Caco-2 (cell line): ENCODE measurements at regions not wholly inside any gene's neighbourhood (a gene's known extent, or its start where the extent isn't known, plus 50 kb on each side); places are given as distances from the start of the nearest gene placed in this dataset.

Experiments
- BruUV-seq: library from RNA; stranded (reverse); fragments of 400-500 nt; replicated peaks from 2 replicates; lab custom pipeline; 2021; lab: Mats Ljungman, UMichigan
- CTCF ChIA-PET: fragments of 300-600 bp; sonication (Branson Sonifier 250); formaldehyde crosslinking; loops from one replicate; lab custom pipeline; 2022; ENCODE audit warnings: antibody characterized with exemption; lab: Charles Lee
- POLR2A ChIA-PET: fragments of 300-600 bp; sonication (Branson Sonifier 250); formaldehyde crosslinking; loops from one replicate; lab custom pipeline; 2022; ENCODE audit warnings: antibody characterized with exemption; lab: Charles Lee
- DNase-seq, 2 experiments: peaks; one replicate each; pipeline versions ENCODE4 v3.0.0 to v3.0.0-alpha.2; 2020 to 2022
- H3K27me3 ChIP-seq: replicated peaks from 2 replicates; pipeline ENCODE4 v1.6.0; 2011; ENCODE audit warnings: low read length; ENCODE audit not compliant: control insufficient read depth, insufficient read depth
- H3K36me3 ChIP-seq: 2 replicates; pipeline ENCODE4 v1.5.1; 2011; ENCODE audit warnings: low read length; ENCODE audit not compliant: control insufficient read depth, insufficient read depth
- H3K4me1 ChIP-seq: fragments of 250-450 bp; sonication (Bioruptor Pico); 2 replicates; pipeline ENCODE4 v1.5.1; 2020; ENCODE audit warnings: mild to moderate bottlenecking
- H3K4me3 ChIP-seq: 2 replicates; pipeline ENCODE4 v1.5.1; 2011; ENCODE audit warnings: low read depth, mild to moderate bottlenecking, control low read depth, low read length
- H3K9me3 ChIP-seq: fragments of 250-450 bp; sonication (Bioruptor Pico); 2 replicates; pipeline ENCODE4 v1.5.1; 2020; ENCODE audit warnings: mild to moderate bottlenecking, moderate library complexity
- H3K27ac Mint-ChIP-seq: one replicate; pipeline ENCODE4 v1.8.0; 2022; ENCODE audit warnings: mixed read lengths; ENCODE audit not compliant: unreplicated experiment
- H3K27me3 Mint-ChIP-seq: one replicate; pipeline ENCODE4 v1.8.0; 2022; ENCODE audit warnings: mixed read lengths; ENCODE audit not compliant: insufficient read depth, unreplicated experiment
- H3K36me3 Mint-ChIP-seq: one replicate; pipeline ENCODE4 v1.8.0; 2022; ENCODE audit warnings: mild to moderate bottlenecking, mixed read lengths; ENCODE audit not compliant: insufficient read depth, unreplicated experiment
- H3K4me1 Mint-ChIP-seq: one replicate; pipeline ENCODE4 v1.8.0; 2022; ENCODE audit warnings: low read depth, mixed read lengths; ENCODE audit not compliant: unreplicated experiment
- H3K4me3 Mint-ChIP-seq: one replicate; pipeline ENCODE4 v1.8.0; 2022; ENCODE audit warnings: mild to moderate bottlenecking, moderate library complexity, mixed read lengths; ENCODE audit not compliant: unreplicated experiment
- H3K9me3 Mint-ChIP-seq: one replicate; pipeline ENCODE4 v1.8.0; 2022; ENCODE audit warnings: mixed read lengths; ENCODE audit not compliant: unreplicated experiment
- intact Hi-C: fragments of 100-400 bp; cut with micrococcal nuclease; formaldehyde crosslinking; loops from one replicate; pipeline ENCODE4 v1.10.0; 2022; ENCODE audit not compliant: unreplicated experiment
- TF ChIP-seq, protein P1 (sequence below), 2 experiments: fragments of 200-600 bp in 1 of 2; IDR thresholded peaks; 1 replicate in 1 of 2; 2 replicates in 1 of 2; pipeline versions ENCODE4 v1.5.1 to v1.8.0; 2011 to 2022; ENCODE audit warnings: antibody characterized with exemption in 1 of 2, control low read depth in 1 of 2, inconsistent platforms in 1 of 2, low read depth in 1 of 2, low read length in 1 of 2, mild to moderate bottlenecking in 1 of 2, moderate library complexity in 1 of 2; ENCODE audit not compliant: insufficient read depth in 1 of 2, severe bottlenecking in 1 of 2, unreplicated experiment in 1 of 2

DNA sequence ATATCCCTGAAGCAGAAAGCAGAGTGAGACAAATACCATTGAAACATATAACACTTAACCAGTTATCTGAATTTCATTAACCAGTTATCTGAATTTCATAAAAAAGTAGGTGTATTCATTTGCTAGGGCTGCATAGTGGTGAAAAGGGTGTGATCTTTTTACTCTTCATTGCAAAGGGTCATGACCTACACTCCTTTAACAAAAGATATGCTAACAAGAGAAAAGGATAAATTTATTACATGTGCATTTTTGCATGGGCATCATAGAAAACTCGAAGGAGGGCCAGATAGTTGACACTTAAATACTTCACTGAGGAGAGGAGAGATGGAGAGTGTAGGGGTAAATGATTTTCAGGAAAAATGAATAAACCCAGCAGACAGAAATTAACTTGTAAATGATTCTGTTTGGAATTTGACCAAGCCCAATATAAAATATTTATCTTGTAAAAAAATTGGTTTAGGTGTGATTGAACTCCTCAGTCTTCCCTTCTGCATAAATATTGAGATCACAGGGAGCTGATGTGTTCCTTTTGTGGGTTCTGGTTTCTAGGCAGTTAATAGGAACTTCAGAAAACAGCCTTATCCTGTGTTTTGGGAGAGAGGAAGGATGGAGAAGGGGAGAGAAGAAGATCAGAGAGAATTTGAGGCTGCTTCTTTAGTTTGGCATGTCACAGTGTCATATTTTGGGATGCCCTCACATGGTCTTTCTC is 372.5 kb upstream of the SYT4 start:
- Histone ChIP-seq H3K4me1 (no peaks in the 10 kb centered on the region), H3K27me3 (no peaks in the 10 kb centered on the region), H3K9me3 (no peaks in the 10 kb centered on the region), H3K4me3 (no peak overlapping the region), H3K36me3 (no peaks in the 10 kb centered on the region)
- TF ChIP-seq, protein P1, sequence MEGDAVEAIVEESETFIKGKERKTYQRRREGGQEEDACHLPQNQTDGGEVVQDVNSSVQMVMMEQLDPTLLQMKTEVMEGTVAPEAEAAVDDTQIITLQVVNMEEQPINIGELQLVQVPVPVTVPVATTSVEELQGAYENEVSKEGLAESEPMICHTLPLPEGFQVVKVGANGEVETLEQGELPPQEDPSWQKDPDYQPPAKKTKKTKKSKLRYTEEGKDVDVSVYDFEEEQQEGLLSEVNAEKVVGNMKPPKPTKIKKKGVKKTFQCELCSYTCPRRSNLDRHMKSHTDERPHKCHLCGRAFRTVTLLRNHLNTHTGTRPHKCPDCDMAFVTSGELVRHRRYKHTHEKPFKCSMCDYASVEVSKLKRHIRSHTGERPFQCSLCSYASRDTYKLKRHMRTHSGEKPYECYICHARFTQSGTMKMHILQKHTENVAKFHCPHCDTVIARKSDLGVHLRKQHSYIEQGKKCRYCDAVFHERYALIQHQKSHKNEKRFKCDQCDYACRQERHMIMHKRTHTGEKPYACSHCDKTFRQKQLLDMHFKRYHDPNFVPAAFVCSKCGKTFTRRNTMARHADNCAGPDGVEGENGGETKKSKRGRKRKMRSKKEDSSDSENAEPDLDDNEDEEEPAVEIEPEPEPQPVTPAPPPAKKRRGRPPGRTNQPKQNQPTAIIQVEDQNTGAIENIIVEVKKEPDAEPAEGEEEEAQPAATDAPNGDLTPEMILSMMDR (IDR thresholded peaks at IDR 0.05; ENCODE audit: insufficient read depth in 1 of 2, low read depth in 1 of 2, low read length in 1 of 2, severe bottlenecking in 1 of 2, unreplicated experiment in 1 of 2): no peak
- intact Hi-C loops: no loop called here
- Mint-ChIP-seq H3K36me3 (no peaks in the 10 kb centered on the region), H3K9me3 (no peaks in the 10 kb centered on the region), H3K4me3 (no peak overlapping the region), H3K27me3 (no peaks in the 10 kb centered on the region), H3K27ac (no peak overlapping the region), H3K4me1 (no peaks in the 10 kb centered on the region)
- POLR2A ChIA-PET: no interaction called here
- no TSS peak for BruUV-seq
- no peak for DNase-seq
- CTCF ChIA-PET: no interaction called here

DNA sequence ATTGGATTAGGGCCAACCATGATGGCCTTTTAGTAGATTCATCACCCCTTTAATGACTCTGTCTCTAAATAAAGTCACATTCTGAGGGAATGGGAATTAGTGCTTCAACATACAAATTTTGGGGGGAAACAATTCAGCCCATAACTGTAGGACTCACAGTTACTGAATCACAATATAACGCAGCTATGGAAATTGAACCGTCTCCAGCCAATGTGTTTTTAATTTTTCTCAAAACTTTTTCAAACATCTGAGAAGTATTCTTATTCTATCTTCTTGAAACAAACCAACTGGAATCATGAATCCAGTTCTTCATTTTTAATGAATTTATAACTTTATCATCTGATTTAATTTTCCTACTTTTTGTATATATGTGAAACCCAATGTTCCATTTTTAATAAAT is 373.1 kb upstream of the SYT4 start:
- no peak overlapping the region for H3K4me3 ChIP-seq
- intact Hi-C loops: no loop called here
- no peaks in the 10 kb centered on the region for H3K9me3 ChIP-seq
- H3K36me3 Mint-ChIP-seq: no peaks in the 10 kb centered on the region
- H3K4me1 ChIP-seq: no peaks in the 10 kb centered on the region
- no peaks in the 10 kb centered on the region for H3K27me3 Mint-ChIP-seq
- CTCF ChIA-PET: no interaction called here
- POLR2A ChIA-PET: no interaction called here
- no peaks in the 10 kb centered on the region for H3K9me3 Mint-ChIP-seq
- no TSS peak for BruUV-seq
- no peaks in the 10 kb centered on the region for H3K27me3 ChIP-seq
- H3K27ac Mint-ChIP-seq: no peak overlapping the region
- no peak overlapping the region for H3K4me3 Mint-ChIP-seq
- no peak for DNase-seq
- H3K36me3 ChIP-seq: no peaks in the 10 kb centered on the region
- no peaks in the 10 kb centered on the region for H3K4me1 Mint-ChIP-seq
- TF ChIP-seq, protein P1 (IDR thresholded peaks at IDR 0.05; ENCODE audit: insufficient read depth in 1 of 2, low read depth in 1 of 2, low read length in 1 of 2, severe bottlenecking in 1 of 2, unreplicated experiment in 1 of 2): no peak

DNA sequence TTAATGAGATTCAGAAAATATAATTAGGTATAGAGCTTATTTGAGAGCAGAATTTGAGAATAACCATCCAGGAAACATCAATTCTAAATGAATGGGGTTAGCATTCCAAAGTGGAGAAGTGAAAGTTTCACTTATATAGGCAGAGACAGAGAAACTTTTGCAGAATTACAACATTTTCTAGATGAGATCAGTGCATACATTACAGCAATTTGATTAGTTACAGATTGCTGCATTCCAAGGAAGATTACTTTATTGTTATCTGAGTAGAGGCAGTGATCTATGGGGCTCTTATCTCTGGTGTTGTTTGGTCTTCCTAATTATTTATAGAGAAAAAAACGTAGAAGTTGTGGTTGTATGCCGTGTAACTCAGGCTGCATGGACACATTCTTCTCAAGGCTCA is 373.8 kb upstream of the SYT4 start:
- Mint-ChIP-seq H3K27ac (no peak overlapping the region), H3K4me1 (no peaks in the 10 kb centered on the region), H3K9me3 (no peaks in the 10 kb centered on the region), H3K4me3 (no peak overlapping the region), H3K36me3 (no peaks in the 10 kb centered on the region), H3K27me3 (no peaks in the 10 kb centered on the region)
- H3K9me3 ChIP-seq: no peaks in the 10 kb centered on the region
- no peaks in the 10 kb centered on the region for H3K4me1 ChIP-seq
- ChIA-PET POLR2A (no interaction called here), CTCF (no interaction called here)
- no peaks in the 10 kb centered on the region for H3K36me3 ChIP-seq
- intact Hi-C loops: no loop called here
- no peak for DNase-seq
- TF ChIP-seq, protein P1 (IDR thresholded peaks at IDR 0.05; ENCODE audit: insufficient read depth in 1 of 2, low read depth in 1 of 2, low read length in 1 of 2, severe bottlenecking in 1 of 2, unreplicated experiment in 1 of 2): no peak
- no TSS peak for BruUV-seq
- no peak overlapping the region for H3K4me3 ChIP-seq
- H3K27me3 ChIP-seq: no peaks in the 10 kb centered on the region
